ENCODE measurements at regions not wholly inside any gene's neighbourhood (a gene's known extent, or its start where the extent isn't known, plus 50 kb on each side); places are given as distances from the start of the nearest gene placed in this dataset.

- H3K4me3 ChIP-seq, result no peak overlapping the region
- no peaks in the 10 kb centered on the region for H3K9me3 ChIP-seq
- DNase-seq (ENCODE audit: low spot score in 2 of 2), result no peak
- no peaks in the 10 kb centered on the region for H3K36me3 ChIP-seq
- TF ChIP-seq POLR2A (IDR thresholded peaks at IDR 0.05), result no peak
- TF ChIP-seq, protein P1, sequence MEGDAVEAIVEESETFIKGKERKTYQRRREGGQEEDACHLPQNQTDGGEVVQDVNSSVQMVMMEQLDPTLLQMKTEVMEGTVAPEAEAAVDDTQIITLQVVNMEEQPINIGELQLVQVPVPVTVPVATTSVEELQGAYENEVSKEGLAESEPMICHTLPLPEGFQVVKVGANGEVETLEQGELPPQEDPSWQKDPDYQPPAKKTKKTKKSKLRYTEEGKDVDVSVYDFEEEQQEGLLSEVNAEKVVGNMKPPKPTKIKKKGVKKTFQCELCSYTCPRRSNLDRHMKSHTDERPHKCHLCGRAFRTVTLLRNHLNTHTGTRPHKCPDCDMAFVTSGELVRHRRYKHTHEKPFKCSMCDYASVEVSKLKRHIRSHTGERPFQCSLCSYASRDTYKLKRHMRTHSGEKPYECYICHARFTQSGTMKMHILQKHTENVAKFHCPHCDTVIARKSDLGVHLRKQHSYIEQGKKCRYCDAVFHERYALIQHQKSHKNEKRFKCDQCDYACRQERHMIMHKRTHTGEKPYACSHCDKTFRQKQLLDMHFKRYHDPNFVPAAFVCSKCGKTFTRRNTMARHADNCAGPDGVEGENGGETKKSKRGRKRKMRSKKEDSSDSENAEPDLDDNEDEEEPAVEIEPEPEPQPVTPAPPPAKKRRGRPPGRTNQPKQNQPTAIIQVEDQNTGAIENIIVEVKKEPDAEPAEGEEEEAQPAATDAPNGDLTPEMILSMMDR (IDR thresholded peaks at IDR 0.05), result no peak
- no peak overlapping the region for H3K27ac ChIP-seq
- intact Hi-C loops (cut with DNase I; ENCODE audit: low total_unique reads), result loop anchor here (5.0 kb wide), 1 partner anchor 511 kb away; no protein-coding TSS in a partner anchor
- no peaks in the 10 kb centered on the region for H3K4me1 ChIP-seq
- no peaks in the 10 kb centered on the region for H3K27me3 ChIP-seq
Measured at GRCh38 chr15:93506646-93507045, 417.6 kb upstream of the RGMA start.

GRCh38 chr15:93505506-93505905, 416.5 kb upstream of the RGMA start:
- Histone ChIP-seq H3K4me1 (no peaks in the 10 kb centered on the region), H3K36me3 (no peaks in the 10 kb centered on the region), H3K27me3 (no peaks in the 10 kb centered on the region), H3K27ac (no peak overlapping the region), H3K9me3 (no peaks in the 10 kb centered on the region), H3K4me3 (no peak overlapping the region)
- DNase-seq (ENCODE audit: low spot score in 2 of 2), result no peak
- intact Hi-C loops (cut with DNase I; ENCODE audit: low total_unique reads), result loop anchor here (5.0 kb wide), 1 partner anchor 512 kb away; no protein-coding TSS in a partner anchor
- TF ChIP-seq POLR2A (IDR thresholded peaks at IDR 0.05) (no peak), POLR2AphosphoS5 (IDR thresholded peaks at IDR 0.05) (no peak)
- TF ChIP-seq, protein P1 (IDR thresholded peaks at IDR 0.05), result no peak

GRCh38 chr15:93501946-93502345, 412.9 kb upstream of the RGMA start:
- H3K4me1 ChIP-seq, result no peaks in the 10 kb centered on the region
- H3K36me3 ChIP-seq, result no peaks in the 10 kb centered on the region
- TF ChIP-seq POLR2AphosphoS5 (IDR thresholded peaks at IDR 0.05) (no peak), POLR2A (IDR thresholded peaks at IDR 0.05) (no peak)
- TF ChIP-seq, protein P1 (IDR thresholded peaks at IDR 0.05), result no peak
- no peak overlapping the region for H3K4me3 ChIP-seq
- no peak for DNase-seq (ENCODE audit: low spot score in 2 of 2)
- no peak overlapping the region for H3K27ac ChIP-seq
- H3K27me3 ChIP-seq, result no peaks in the 10 kb centered on the region
- no peaks in the 10 kb centered on the region for H3K9me3 ChIP-seq
- intact Hi-C loops (cut with DNase I; ENCODE audit: low total_unique reads), result no loop called here

DNA sequence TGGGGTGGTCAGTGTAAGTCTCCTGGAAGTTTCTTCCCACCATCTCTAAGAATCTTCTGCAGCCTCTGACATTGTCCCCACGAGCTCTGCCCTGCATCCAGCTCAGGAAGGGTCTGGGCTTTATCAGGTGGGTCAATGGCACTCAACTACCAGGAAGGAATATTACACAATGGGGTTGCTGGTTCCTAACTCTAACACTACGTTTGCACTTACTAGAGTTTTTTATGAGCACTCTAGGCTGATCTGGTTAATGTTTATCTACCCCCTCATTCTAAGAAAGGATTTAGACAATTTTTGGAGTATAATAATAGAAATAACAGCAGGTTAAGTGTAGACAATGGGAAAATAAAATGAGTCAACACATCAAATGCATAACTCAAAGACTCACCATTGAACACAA, 411.1 kb upstream of the RGMA start:
- no peak overlapping the region for H3K27ac ChIP-seq
- H3K9me3 ChIP-seq, result no peaks in the 10 kb centered on the region
- H3K4me1 ChIP-seq, result no peaks in the 10 kb centered on the region
- no peak overlapping the region for H3K4me3 ChIP-seq
- no peaks in the 10 kb centered on the region for H3K27me3 ChIP-seq
- no peaks in the 10 kb centered on the region for H3K36me3 ChIP-seq
- DNase-seq (ENCODE audit: low spot score in 2 of 2), result no peak
- intact Hi-C loops (cut with DNase I; ENCODE audit: low total_unique reads), result no loop called here
- TF ChIP-seq, protein P1 (IDR thresholded peaks at IDR 0.05), result no peak
- TF ChIP-seq POLR2A (IDR thresholded peaks at IDR 0.05) (no peak), POLR2AphosphoS5 (IDR thresholded peaks at IDR 0.05) (no peak)

- no peak overlapping the region for H3K4me3 ChIP-seq
- no peaks in the 10 kb centered on the region for H3K36me3 ChIP-seq
- H3K9me3 ChIP-seq, result no peaks in the 10 kb centered on the region
- intact Hi-C loops (cut with DNase I; ENCODE audit: low total_unique reads), result no loop called here
- no peak overlapping the region for H3K27ac ChIP-seq
- TF ChIP-seq, protein P1 (IDR thresholded peaks at IDR 0.05), result no peak
- TF ChIP-seq POLR2AphosphoS5 (IDR thresholded peaks at IDR 0.05) (no peak), POLR2A (IDR thresholded peaks at IDR 0.05) (no peak)
- no peaks in the 10 kb centered on the region for H3K27me3 ChIP-seq
- no peak for DNase-seq (ENCODE audit: low spot score in 2 of 2)
- H3K4me1 ChIP-seq, result no peaks in the 10 kb centered on the region
Measured at GRCh38 chr15:93497291-93497690, 408.3 kb upstream of the RGMA start.
